Mesodermal cell (in vitro differentiated cells): ENCODE measurements at regions not wholly inside any gene's neighbourhood (a gene's known extent, or its start where the extent isn't known, plus 50 kb on each side); places are given as distances from the start of the nearest gene placed in this dataset.
"Not testable (repeated sequence)": the region's sequence is repeated elsewhere in the genome, so short reads cannot be mapped to it uniquely, and the experiment has no call there.

ENCODE experiments used
- H3K27ac ChIP-seq: 2 replicates; pipeline ENCODE4 v1.7.0; 2013; ENCODE audit warnings: mild to moderate bottlenecking, low read depth, low read length, moderate library complexity; ENCODE audit not compliant: severe bottlenecking
- H3K36me3 ChIP-seq: 2 replicates; pipeline ENCODE4 v1.7.1; 2013; ENCODE audit warnings: mild to moderate bottlenecking, low read length, moderate library complexity; ENCODE audit not compliant: control insufficient read depth, insufficient read depth
- H3K4me1 ChIP-seq: one replicate; pipeline ENCODE4 v1.7.1; 2013; ENCODE audit warnings: mild to moderate bottlenecking, low read length; ENCODE audit not compliant: insufficient read depth, control insufficient read depth, poor library complexity, severe bottlenecking
- H3K4me3 ChIP-seq: 2 replicates; pipeline ENCODE4 v1.7.0; 2013; ENCODE audit warnings: low read length, control low read depth, mild to moderate bottlenecking; ENCODE audit not compliant: insufficient read depth, poor library complexity, severe bottlenecking; ENCODE audit errors: extremely low read depth
- H3K9me3 ChIP-seq: 2 replicates; pipeline ENCODE4 v1.7.1; 2013; ENCODE audit warnings: mild to moderate bottlenecking, low read length, moderate library complexity; ENCODE audit not compliant: control insufficient read depth
- WGBS, 2 experiments: methylation state at CpG; one replicate each; pipeline ENCODE4 v1.1.5; 2013; ENCODE audit warnings: missing lambda C conversion rate in 2 of 2; ENCODE audit not compliant: insufficient coverage in 2 of 2; 5-methylcytosine and 5-hydroxymethylcytosine counted together

- H3K9me3 ChIP-seq, result no peaks in the 10 kb centered on the region
- no peak overlapping the region for H3K4me3 ChIP-seq
- WGBS, 2 experiments, result 93 to 100% methylated on average over 1 to 2 of the region's 3 CpGs
- no peaks in the 10 kb centered on the region for H3K4me1 ChIP-seq
- H3K27ac ChIP-seq, result no peak overlapping the region
- H3K36me3 ChIP-seq, result no peaks in the 10 kb centered on the region
These were observed 518.4 kb upstream of the UBE2E2 start for GRCh38 chr3:22684739-22685138.

DNA sequence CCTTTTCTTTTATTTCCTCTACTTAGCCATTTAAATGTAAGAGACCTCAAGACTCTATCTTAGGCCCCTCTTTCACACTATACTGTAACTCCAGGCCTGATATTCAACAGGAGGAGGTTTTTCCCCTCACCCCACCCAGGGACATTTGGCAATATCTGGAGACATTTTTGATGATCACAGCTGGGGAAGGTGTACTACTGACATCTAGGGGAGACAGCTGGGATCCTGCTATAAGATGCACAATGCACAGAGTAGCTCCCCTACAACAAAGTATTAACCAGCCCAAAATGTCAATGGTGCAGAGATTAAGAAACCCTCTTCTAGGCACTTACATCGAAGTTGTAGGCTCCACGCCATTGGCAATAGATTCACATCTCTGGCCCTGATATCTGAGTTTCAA, 517.5 kb upstream of the UBE2E2 start:
- Histone ChIP-seq H3K9me3 (no peaks in the 10 kb centered on the region), H3K27ac (no peak overlapping the region), H3K4me1 (no peaks in the 10 kb centered on the region), H3K4me3 (no peak overlapping the region), H3K36me3 (no peaks in the 10 kb centered on the region)
- WGBS, 2 experiments, result 69 to 89% methylated on average over 2 of the region's 2 CpGs

DNA sequence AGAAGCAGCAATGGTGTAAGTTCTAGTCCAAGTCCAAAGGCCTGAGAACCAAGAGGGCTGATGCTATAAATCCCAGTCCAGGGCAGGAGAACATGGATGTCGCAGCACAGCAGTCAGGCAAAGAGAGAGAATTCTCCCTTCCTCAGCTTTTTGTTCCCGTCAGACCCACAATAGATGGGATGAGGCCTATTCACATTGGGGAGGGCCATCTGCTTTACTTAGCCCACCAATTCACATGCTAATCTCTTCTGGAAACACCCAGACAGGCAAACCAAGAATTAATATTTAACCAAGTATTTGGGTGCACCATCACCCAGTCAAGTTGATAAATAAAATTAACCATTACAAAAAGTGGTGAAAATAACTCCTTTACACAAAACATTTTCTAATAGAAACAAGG, 511.7 kb upstream of the UBE2E2 start:
- Histone ChIP-seq H3K4me1 (no peaks in the 10 kb centered on the region), H3K9me3 (no peaks in the 10 kb centered on the region), H3K4me3 (no peak overlapping the region), H3K27ac (no peak overlapping the region), H3K36me3 (no peaks in the 10 kb centered on the region)
- 40 to 60% methylated on average over 1 of the region's 2 CpGs for WGBS, 2 experiments

DNA sequence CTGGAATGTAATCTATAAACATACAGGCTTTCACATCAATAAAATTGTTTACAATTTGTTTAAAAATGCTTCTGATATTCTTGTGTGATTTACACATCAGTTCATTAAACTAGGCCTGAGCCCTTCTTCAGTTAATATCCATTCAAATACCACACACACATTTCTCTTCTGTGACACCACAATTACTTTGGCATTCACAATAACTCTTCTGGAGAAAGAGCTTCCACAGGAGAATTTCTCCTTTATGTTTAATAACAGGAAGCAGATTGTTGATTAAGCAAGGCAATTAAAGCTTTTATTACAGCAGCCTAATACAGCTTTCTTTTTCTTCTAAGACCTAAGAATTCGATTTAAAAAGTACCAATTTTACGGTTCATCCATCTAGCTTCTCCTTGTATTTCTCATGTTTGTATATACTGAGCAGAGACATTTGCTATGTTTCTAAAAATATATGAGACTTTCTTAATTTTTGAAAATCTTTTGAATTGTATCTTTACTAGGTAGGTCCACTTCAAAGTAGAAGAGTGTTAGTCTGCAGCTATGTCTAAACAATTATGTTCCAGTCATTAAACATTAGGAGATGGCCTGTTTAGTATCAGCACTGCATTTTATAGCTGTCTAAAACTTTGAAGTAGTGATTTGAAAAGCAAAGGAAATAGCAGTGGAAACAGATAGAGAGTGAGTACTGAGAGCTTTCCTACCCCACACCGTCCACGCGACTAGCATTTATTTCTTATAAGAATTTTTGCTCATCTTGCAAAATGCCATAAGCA, 511.1 kb upstream of the UBE2E2 start:
- no CpG with 5 or more reads among the region's 5 CpGs for WGBS, 2 experiments
- no peaks in the 10 kb centered on the region for H3K4me1 ChIP-seq
- H3K4me3 ChIP-seq, result no peak overlapping the region
- no peak overlapping the region for H3K27ac ChIP-seq
- H3K9me3 ChIP-seq, result no peaks in the 10 kb centered on the region
- no peaks in the 10 kb centered on the region for H3K36me3 ChIP-seq

DNA sequence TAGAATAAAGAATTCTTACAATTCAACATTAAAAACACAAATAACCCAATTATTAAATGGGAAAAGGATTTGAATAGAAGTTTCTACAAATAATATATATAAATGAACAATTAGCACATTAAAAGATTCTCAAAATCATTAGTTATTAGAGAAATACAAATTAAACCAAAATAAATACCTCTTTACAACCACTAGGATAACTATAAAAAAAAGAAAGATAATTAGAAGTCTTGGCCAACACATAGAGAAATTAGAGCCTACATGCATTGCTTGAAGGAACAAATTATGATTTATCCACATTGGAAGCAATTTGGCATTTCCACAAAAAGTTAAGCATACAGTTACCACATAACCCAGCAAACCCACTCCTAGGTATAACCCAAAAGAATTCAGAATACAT, 502.3 kb upstream of the UBE2E2 start:
- H3K9me3 ChIP-seq, result no peaks in the 10 kb centered on the region
- H3K4me1 ChIP-seq, result no peaks in the 10 kb centered on the region
- no peak overlapping the region for H3K27ac ChIP-seq
- H3K4me3 ChIP-seq, result no peak overlapping the region
- no peaks in the 10 kb centered on the region for H3K36me3 ChIP-seq

- Histone ChIP-seq H3K4me3 (no peak overlapping the region), H3K4me1 (no peaks in the 10 kb centered on the region), H3K36me3 (no peaks in the 10 kb centered on the region), H3K27ac (no peak overlapping the region), H3K9me3 (peaks cover 6% of the 10 kb centered on the region)
- 100% methylated on average over 1 of the region's 3 CpGs for WGBS, 2 experiments
These were observed 499.0 kb upstream of the UBE2E2 start for GRCh38 chr3:22704166-22704565.

- H3K9me3 ChIP-seq, result peaks cover 6% of the 10 kb centered on the region
- no peak overlapping the region for H3K4me3 ChIP-seq
- H3K27ac ChIP-seq, result no peak overlapping the region
- WGBS, 2 experiments, result 77% methylated on average over 4 of the region's 6 CpGs; no CpG with 5 or more reads in 1 of the 2 experiments
- H3K4me1 ChIP-seq, result no peaks in the 10 kb centered on the region
- H3K36me3 ChIP-seq, result no peaks in the 10 kb centered on the region
These were observed 498.4 kb upstream of the UBE2E2 start for GRCh38 chr3:22704571-22705354.

DNA sequence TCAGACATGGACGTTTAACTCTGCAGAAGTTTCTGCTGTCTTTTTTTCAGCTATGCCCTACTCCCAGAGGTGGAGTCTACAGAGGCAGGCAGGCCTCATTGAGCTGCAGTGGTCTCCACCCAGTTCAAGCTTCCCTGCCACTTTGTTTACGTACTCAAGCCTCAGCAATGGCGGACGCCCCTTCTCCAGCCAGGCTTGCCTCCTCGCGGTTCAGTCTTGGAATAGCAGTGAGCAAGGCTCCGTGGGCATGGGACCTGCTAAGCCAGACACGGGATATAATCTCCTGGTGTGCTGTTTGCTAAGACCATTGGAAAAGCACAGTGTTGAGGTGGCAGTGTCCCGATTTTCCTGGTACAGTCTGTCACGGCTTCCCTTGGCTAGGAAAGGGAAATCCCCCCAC, 496.2 kb upstream of the UBE2E2 start:
- not testable (repeated sequence) for H3K4me3 ChIP-seq, H3K27ac ChIP-seq, H3K9me3 ChIP-seq, H3K36me3 ChIP-seq, H3K4me1 ChIP-seq
- 97% methylated on average over 9 to 10 of the region's 10 CpGs for WGBS, 2 experiments

- no peak overlapping the region for H3K4me3 ChIP-seq
- no peaks in the 10 kb centered on the region for H3K9me3 ChIP-seq
- peak overlapping the region; percentile 68 for H3K27ac ChIP-seq
- H3K4me1 ChIP-seq, result peaks cover 10% of the 10 kb centered on the region
- no peaks in the 10 kb centered on the region for H3K36me3 ChIP-seq
- no CpG with 5 or more reads among the region's 3 CpGs for WGBS, 2 experiments
These were observed 489.2 kb upstream of the UBE2E2 start for GRCh38 chr3:22713936-22714335.

GRCh38 chr3:22714749-22715148, 488.4 kb upstream of the UBE2E2 start:
- no peaks in the 10 kb centered on the region for H3K36me3 ChIP-seq
- 86% methylated on average over 1 of the region's 1 CpG for WGBS, 2 experiments
- H3K4me1 ChIP-seq, result peaks cover 10% of the 10 kb centered on the region
- no peaks in the 10 kb centered on the region for H3K9me3 ChIP-seq
- no peak overlapping the region for H3K27ac ChIP-seq
- no peak overlapping the region for H3K4me3 ChIP-seq

GRCh38 chr3:22720596-22720995, 482.5 kb upstream of the UBE2E2 start:
- no peak overlapping the region for H3K27ac ChIP-seq
- WGBS, 2 experiments, result 80 to 83% methylated on average over 1 of the region's 1 CpG
- H3K4me1 ChIP-seq, result no peaks in the 10 kb centered on the region
- no peak overlapping the region for H3K4me3 ChIP-seq
- no peaks in the 10 kb centered on the region for H3K36me3 ChIP-seq
- H3K9me3 ChIP-seq, result no peaks in the 10 kb centered on the region
